ENCODE measurements at regions not wholly inside any gene's neighbourhood (a gene's known extent, or its start where the extent isn't known, plus 50 kb on each side); places are given as distances from the start of the nearest gene placed in this dataset.

DNA sequence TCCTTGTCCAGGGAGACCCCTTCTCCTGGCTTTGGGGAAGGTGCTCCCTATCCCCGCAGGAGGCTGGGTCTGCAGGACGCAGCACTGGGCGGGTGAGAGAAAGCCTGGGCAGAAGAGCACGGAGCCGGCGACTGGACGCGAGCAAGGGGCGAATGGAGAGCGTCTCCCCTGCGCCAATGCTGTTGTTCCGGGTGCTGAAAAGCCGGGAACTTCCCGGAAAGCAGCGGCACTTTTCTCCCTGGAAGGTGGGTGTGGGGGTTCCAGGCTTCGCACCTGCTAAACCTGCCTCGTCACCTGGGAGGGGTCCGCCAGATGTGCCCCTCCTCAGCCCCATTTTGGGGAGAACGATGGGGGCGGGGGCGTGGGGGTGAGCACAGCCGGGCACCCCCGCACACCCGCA is 417.1 kb upstream of the TMTC1 start:
- TF ChIP-seq, protein P1, sequence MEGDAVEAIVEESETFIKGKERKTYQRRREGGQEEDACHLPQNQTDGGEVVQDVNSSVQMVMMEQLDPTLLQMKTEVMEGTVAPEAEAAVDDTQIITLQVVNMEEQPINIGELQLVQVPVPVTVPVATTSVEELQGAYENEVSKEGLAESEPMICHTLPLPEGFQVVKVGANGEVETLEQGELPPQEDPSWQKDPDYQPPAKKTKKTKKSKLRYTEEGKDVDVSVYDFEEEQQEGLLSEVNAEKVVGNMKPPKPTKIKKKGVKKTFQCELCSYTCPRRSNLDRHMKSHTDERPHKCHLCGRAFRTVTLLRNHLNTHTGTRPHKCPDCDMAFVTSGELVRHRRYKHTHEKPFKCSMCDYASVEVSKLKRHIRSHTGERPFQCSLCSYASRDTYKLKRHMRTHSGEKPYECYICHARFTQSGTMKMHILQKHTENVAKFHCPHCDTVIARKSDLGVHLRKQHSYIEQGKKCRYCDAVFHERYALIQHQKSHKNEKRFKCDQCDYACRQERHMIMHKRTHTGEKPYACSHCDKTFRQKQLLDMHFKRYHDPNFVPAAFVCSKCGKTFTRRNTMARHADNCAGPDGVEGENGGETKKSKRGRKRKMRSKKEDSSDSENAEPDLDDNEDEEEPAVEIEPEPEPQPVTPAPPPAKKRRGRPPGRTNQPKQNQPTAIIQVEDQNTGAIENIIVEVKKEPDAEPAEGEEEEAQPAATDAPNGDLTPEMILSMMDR (optimal IDR thresholded peaks at IDR 0.05 in 1 of 3, IDR thresholded peaks at IDR 0.05 in 1 of 3, conservative IDR thresholded peaks at IDR 0.05 in 1 of 3; ENCODE audit: extremely low read depth in 1 of 3, insufficient read depth in 2 of 3, low read length in 3 of 3), result no peak
- peak; percentile 10 for TF ChIP-seq EZH2 (IDR thresholded peaks at IDR 0.05; ENCODE audit: low read length)
- no peak for FAIRE-seq

DNA sequence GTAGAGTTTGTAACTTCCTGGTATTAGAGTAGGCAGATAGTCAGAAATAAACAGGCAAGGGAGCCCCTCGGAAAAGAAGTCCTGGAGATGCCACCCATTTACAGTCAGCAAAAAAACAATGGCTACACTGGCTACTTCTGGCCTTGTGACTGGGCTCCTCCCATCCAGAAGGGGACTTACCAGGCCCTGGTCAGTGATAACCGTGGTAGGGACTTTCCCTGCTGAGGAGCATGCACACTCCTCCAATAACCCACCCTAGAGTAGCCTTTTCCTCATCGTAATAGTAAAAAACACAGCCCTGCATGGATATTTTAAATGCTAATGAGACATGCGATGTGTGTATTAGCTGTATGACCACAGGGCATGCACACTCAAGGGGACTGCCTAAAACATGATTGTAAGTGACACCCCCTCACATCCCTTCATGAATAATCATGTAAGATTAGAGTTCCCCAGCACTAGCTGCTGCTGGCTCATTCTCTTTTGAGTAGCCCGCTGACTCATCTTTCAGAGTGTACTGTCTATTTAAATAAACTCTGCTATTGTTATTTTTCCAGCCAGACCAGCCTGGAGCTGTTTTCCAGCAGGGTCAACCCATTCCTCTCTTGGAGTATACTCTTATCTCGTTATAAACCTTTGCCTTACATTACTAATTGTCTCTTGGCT is 413.8 kb upstream of the TMTC1 start:
- no peaks in the 10 kb centered on the region for H3K4me1 ChIP-seq (ENCODE audit: control insufficient read depth, extremely low read depth, insufficient read depth, low read length)
- peaks cover 20% of the 10 kb centered on the region for H3K27me3 ChIP-seq (ENCODE audit: control insufficient read depth, extremely low read depth, insufficient read depth, low read length)
- no peaks in the 10 kb centered on the region for H4K20me1 ChIP-seq (ENCODE audit: control insufficient read depth, extremely low read depth, insufficient read depth, low read length)
- no peak overlapping the region for H3K9ac ChIP-seq (ENCODE audit: control insufficient read depth, extremely low read depth, insufficient read depth, low read length)
- H3K9me1 ChIP-seq (ENCODE audit: control insufficient read depth, extremely low read depth, insufficient read depth, low read length), result no peaks in the 10 kb centered on the region
- no peak overlapping the region for H3K27ac ChIP-seq (ENCODE audit: control insufficient read depth, insufficient read depth, low read length)
- H3K4me3 ChIP-seq (ENCODE audit: control insufficient read depth in 2 of 3, extremely low read depth in 1 of 3, insufficient read depth in 2 of 3, low read depth in 1 of 3, low read length in 3 of 3), result no peak overlapping the region
- H3K4me2 ChIP-seq (ENCODE audit: control insufficient read depth, extremely low read depth, insufficient read depth, low read depth, low read length), result no peak overlapping the region
- dilution Hi-C loops (cut with MboI; ENCODE audit: extremely low pct_ligation_motif_present, low sequenced_read_pairs), result no loop called here
- FAIRE-seq (no peak), DNase-seq (ENCODE audit: low read depth, low spot score) (no peak)
- no peak overlapping the region for H2AFZ ChIP-seq (ENCODE audit: control insufficient read depth, low read length)
- TF ChIP-seq, protein P1 (optimal IDR thresholded peaks at IDR 0.05 in 1 of 3, IDR thresholded peaks at IDR 0.05 in 1 of 3, conservative IDR thresholded peaks at IDR 0.05 in 1 of 3; ENCODE audit: extremely low read depth in 1 of 3, insufficient read depth in 2 of 3, low read length in 3 of 3), result no peak
- TF ChIP-seq EZH2 (IDR thresholded peaks at IDR 0.05; ENCODE audit: low read length), result no peak
- no peaks in the 10 kb centered on the region for H3K36me3 ChIP-seq (ENCODE audit: control insufficient read depth in 2 of 2, extremely low read depth in 1 of 2, insufficient read depth in 2 of 2, low read length in 2 of 2)
- no peaks in the 10 kb centered on the region for H3K79me2 ChIP-seq (ENCODE audit: control insufficient read depth, insufficient read depth, low read length)
- no peaks in the 10 kb centered on the region for H3K9me3 ChIP-seq (ENCODE audit: control insufficient read depth, low read depth, low read length)

More for the DNA sequence above, 417.1 kb upstream of the TMTC1 start:
- Histone ChIP-seq H3K9ac (ENCODE audit: control insufficient read depth, extremely low read depth, insufficient read depth, low read length) (no peak overlapping the region), H4K20me1 (ENCODE audit: control insufficient read depth, extremely low read depth, insufficient read depth, low read length) (no peaks in the 10 kb centered on the region), H2AFZ (ENCODE audit: control insufficient read depth, low read length) (no peak overlapping the region), H3K79me2 (ENCODE audit: control insufficient read depth, insufficient read depth, low read length) (no peaks in the 10 kb centered on the region), H3K36me3 (ENCODE audit: control insufficient read depth in 2 of 2, extremely low read depth in 1 of 2, insufficient read depth in 2 of 2, low read length in 2 of 2) (no peaks in the 10 kb centered on the region), H3K4me1 (ENCODE audit: control insufficient read depth, extremely low read depth, insufficient read depth, low read length) (no peaks in the 10 kb centered on the region), H3K9me1 (ENCODE audit: control insufficient read depth, extremely low read depth, insufficient read depth, low read length) (no peaks in the 10 kb centered on the region), H3K9me3 (ENCODE audit: control insufficient read depth, low read depth, low read length) (no peaks in the 10 kb centered on the region), H3K4me3 (ENCODE audit: control insufficient read depth in 2 of 3, extremely low read depth in 1 of 3, insufficient read depth in 2 of 3, low read depth in 1 of 3, low read length in 3 of 3) (no peak overlapping the region), H3K27me3 (ENCODE audit: control insufficient read depth, extremely low read depth, insufficient read depth, low read length) (peaks cover 23% of the 10 kb centered on the region), H3K27ac (ENCODE audit: control insufficient read depth, insufficient read depth, low read length) (no peak overlapping the region), H3K4me2 (ENCODE audit: control insufficient read depth, extremely low read depth, insufficient read depth, low read depth, low read length) (no peak overlapping the region)
- dilution Hi-C loops (cut with MboI; ENCODE audit: extremely low pct_ligation_motif_present, low sequenced_read_pairs), result no loop called here
- DNase-seq (ENCODE audit: low read depth, low spot score), result no peak

Data from keratinocyte (primary cell).